Mucosa of descending colon (tissue), 3 donors: ENCODE measurements at regions not wholly inside any gene's neighbourhood (a gene's known extent, or its start where the extent isn't known, plus 50 kb on each side); places are given as distances from the start of the nearest gene placed in this dataset.
"Not testable (repeated sequence)": the region's sequence is repeated elsewhere in the genome, so short reads cannot be mapped to it uniquely, and the experiment has no call there.

ENCODE experiments used
- ATAC-seq: fragments of 200-7000 bp; cut with Tn5 transposase; one replicate; pipeline ENCODE4 v1.9.1; 2020; ENCODE audit warnings: mild to moderate bottlenecking, moderate library complexity
- DNase-seq, 3 donors: peaks; one replicate each; pipeline ENCODE4 v3.0.0-alpha.2; 2020
- H3K36me3 ChIP-seq: fragments of 200-600 bp; one replicate; pipeline ENCODE4 v1.8.0; 2021; ENCODE audit warnings: low read depth, mild to moderate bottlenecking
- H3K4me1 ChIP-seq: fragments of 200-600 bp; one replicate; pipeline ENCODE4 v1.8.0; 2021; ENCODE audit warnings: low read depth, mild to moderate bottlenecking
- H3K4me3 ChIP-seq: fragments of 200-600 bp; one replicate; pipeline ENCODE4 v1.8.0; 2021; ENCODE audit warnings: mild to moderate bottlenecking
- H3K9me3 ChIP-seq: fragments of 200-600 bp; one replicate; pipeline ENCODE4 v1.8.0; 2021; ENCODE audit warnings: mild to moderate bottlenecking
- intact Hi-C, 2 donors: fragments of 100-400 bp; cut with DNase I in 1 of 2; cut with micrococcal nuclease in 1 of 2; formaldehyde crosslinking; loops; one replicate each; pipeline versions ENCODE4 v1.11.0 to v1.11.1; 2022; cut with DNase I, micrococcal nuclease
- TF ChIP-seq, protein P1 (sequence below): fragments of 200-600 bp; IDR thresholded peaks from one replicate; pipeline ENCODE4 v1.8.0; 2022; ENCODE audit warnings: antibody characterized with exemption, mild to moderate bottlenecking
- donor health status: DM: no; HTN: no; CAD: no; lungs with moderate emphysema.
- donor health status: DM: no; HTN: no; CAD: no.
- donor health status: DM: no; HTN: yes; CAD: no.

DNA sequence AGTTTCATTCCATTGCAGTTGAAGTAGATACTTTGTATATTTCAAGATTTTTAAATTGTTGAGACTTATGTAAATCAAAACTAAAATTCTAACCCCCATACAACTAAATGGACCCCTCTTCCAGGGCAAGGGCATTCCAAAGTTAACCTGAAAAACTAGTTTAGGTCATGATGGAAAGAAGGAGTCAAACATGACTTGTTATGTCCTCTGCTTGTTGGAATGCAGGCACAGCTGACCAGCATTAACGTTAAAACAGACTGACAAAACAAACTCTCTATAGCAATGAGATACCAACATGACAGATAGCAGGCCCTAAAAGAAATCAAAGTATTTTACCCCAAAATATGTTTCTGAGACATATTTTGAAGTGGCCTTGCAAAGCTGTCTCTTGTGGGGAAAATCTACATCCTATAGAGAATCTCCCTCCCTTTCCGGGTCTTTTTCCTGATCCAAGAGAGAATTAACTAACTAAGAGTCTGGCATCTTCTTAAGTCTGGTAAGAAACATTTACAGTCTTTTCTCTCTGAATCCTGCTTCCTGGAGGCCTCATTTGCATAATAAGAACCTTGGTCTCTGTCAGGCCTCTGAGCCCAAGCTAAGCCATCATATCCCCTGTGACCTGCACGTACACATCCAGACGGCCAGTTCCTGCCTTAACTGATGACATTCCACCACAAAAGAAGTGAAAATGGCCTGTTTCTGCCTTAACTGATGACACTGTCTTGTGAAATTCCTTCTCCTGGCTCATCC, 124.3 kb upstream of the ATXN1 start:
- intact Hi-C loops: no loop called here
- H3K36me3 ChIP-seq: no peaks in the 10 kb centered on the region
- no peak overlapping the region for H3K4me3 ChIP-seq
- no peak for ATAC-seq
- H3K9me3 ChIP-seq: no peaks in the 10 kb centered on the region
- TF ChIP-seq, protein P1, sequence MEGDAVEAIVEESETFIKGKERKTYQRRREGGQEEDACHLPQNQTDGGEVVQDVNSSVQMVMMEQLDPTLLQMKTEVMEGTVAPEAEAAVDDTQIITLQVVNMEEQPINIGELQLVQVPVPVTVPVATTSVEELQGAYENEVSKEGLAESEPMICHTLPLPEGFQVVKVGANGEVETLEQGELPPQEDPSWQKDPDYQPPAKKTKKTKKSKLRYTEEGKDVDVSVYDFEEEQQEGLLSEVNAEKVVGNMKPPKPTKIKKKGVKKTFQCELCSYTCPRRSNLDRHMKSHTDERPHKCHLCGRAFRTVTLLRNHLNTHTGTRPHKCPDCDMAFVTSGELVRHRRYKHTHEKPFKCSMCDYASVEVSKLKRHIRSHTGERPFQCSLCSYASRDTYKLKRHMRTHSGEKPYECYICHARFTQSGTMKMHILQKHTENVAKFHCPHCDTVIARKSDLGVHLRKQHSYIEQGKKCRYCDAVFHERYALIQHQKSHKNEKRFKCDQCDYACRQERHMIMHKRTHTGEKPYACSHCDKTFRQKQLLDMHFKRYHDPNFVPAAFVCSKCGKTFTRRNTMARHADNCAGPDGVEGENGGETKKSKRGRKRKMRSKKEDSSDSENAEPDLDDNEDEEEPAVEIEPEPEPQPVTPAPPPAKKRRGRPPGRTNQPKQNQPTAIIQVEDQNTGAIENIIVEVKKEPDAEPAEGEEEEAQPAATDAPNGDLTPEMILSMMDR: no peak
- DNase-seq: no peak
- no peaks in the 10 kb centered on the region for H3K4me1 ChIP-seq

DNA sequence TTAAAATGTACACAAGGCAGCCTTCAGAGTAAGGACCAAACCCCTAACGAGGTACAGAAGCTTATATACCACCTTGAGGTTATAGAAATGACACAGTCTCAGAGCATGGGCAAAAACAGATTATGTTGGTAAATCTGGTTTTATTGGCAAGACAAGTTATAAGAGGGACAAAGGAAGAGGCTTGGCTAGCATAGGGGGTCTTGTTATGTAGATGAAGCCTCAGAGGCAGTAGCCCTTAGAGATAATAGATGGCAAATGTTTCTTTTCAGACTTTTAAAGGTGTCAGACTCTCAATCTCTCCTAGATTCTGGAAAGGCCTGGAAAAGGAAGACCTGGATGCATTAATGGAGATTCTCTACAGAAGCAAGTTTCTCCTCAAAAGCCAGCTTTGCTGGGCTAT, 123.3 kb upstream of the ATXN1 start:
- TF ChIP-seq, protein P1: no peak
- no peaks in the 10 kb centered on the region for H3K9me3 ChIP-seq
- H3K36me3 ChIP-seq: no peaks in the 10 kb centered on the region
- ATAC-seq (no peak), DNase-seq (no peak)
- H3K4me1 ChIP-seq: no peaks in the 10 kb centered on the region
- no peak overlapping the region for H3K4me3 ChIP-seq
- intact Hi-C loops: no loop called here

DNA sequence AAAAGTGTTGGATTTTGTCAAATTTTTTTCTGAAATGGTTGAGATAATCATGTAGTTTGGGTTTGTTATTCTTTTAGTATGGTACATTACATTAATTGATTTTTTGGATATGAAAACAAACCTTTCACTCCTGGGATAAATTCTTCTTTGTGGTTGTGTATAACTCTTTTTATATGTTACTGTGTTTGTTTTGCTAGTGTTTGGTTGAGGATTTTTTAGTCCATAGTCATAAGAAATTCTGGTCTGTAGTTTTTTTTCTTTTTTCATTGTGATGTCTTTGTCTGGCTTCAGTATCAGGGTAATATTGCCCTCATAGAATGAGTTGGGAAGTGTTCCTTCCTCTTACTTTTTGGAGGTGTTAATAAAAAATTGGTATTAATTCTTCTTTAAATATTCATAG, 122.2 kb upstream of the ATXN1 start:
- TF ChIP-seq, protein P1: no peak
- intact Hi-C loops: no loop called here

DNA sequence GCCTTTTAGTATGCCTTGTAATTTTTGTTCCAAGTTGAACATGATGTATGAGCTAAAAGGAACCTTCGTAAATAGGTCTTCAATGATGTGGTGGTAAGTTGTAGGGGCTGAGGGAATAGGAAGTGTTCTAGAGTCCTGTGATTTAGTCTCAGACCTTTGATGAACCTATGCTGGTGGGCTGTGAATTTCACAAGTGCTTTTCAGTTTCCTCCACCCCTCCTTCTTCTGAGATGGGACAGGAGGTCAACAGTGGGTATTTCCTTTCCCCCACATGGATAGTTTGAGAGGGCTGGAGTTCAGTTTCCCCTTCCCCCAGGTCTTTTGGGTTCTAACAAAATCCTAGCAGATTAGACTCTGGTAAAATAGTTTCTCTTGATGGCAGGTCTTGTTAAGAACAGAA, 121.0 kb upstream of the ATXN1 start:
- DNase-seq (no peak), ATAC-seq (no peak)
- H3K4me3 ChIP-seq: no peak overlapping the region
- no peaks in the 10 kb centered on the region for H3K4me1 ChIP-seq
- H3K36me3 ChIP-seq: no peaks in the 10 kb centered on the region
- no peaks in the 10 kb centered on the region for H3K9me3 ChIP-seq
- intact Hi-C loops: no loop called here
- TF ChIP-seq, protein P1: no peak

More for the DNA sequence above, 122.2 kb upstream of the ATXN1 start:
- ATAC-seq: no peak
- H3K9me3 ChIP-seq: no peaks in the 10 kb centered on the region
- no peak for DNase-seq
- no peaks in the 10 kb centered on the region for H3K4me1 ChIP-seq
- H3K4me3 ChIP-seq: no peak overlapping the region
- H3K36me3 ChIP-seq: no peaks in the 10 kb centered on the region

DNA sequence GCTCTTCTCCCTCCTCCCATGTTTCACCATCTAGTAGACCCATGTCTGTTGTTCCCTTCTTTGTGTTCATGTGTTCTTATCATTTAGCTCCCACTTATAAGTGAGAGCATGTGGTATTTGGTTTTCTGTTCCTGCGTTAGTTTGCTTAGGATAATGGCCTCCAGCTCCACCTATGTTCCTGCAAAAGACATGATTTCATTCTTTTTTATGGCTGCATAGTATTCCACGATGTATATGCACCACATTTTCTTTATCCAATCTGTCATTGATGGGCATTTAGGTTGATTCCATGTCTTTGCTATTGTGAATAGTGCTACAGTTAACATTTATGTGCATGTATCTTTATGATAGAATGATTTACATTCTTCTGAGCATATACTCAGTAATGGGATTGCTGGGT, 115.6 kb upstream of the ATXN1 start:
- ATAC-seq, H3K9me3 ChIP-seq, H3K4me1 ChIP-seq, H3K4me3 ChIP-seq, intact Hi-C loops, DNase-seq, H3K36me3 ChIP-seq: not testable (repeated sequence)

DNA sequence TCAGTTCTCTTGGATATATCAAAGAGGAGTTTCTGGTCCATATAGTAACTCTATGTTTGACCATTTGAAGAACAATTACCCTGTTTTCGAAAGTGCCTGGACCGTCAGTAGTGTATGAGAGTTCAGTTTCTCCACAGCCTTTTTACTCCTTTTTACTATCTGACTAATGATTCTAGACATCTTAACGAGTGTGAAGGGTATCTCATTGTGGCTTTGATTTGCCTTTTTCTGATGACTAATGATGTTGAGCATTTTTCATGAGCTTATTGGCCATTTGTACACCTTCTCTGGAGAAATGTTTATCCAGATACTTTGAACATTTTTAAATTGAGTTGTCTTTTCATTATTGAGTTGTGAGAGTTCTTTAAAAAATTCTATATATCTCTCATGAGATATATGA, 114.9 kb upstream of the ATXN1 start:
- TF ChIP-seq, protein P1: no peak
- H3K9me3 ChIP-seq: peaks cover 3% of the 10 kb centered on the region
- DNase-seq: no peak
- intact Hi-C loops: no loop called here
- H3K4me1 ChIP-seq: no peaks in the 10 kb centered on the region
- ATAC-seq: no peak
- H3K4me3 ChIP-seq: no peak overlapping the region
- H3K36me3 ChIP-seq: no peaks in the 10 kb centered on the region
